GM10248 (cell line): ENCODE measurements at regions not wholly inside any gene's neighbourhood (a gene's known extent, or its start where the extent isn't known, plus 50 kb on each side); places are given as distances from the start of the nearest gene placed in this dataset.

Source experiments
- CTCF ChIA-PET: fragments of 300-600 bp; sonication (Branson Sonifier 250); formaldehyde crosslinking; extraction: SDS; loops from one replicate; lab custom pipeline; 2021; ENCODE audit warnings: antibody characterized with exemption; lab: Yijun Ruan, JAX
- POLR2A ChIA-PET: fragments of 350-650 bp; sonication (Branson Sonifier 250); formaldehyde crosslinking; extraction: SDS; loops from one replicate; lab custom pipeline; 2020; ENCODE audit warnings: antibody characterized with exemption; lab: Yijun Ruan, JAX
- DNase-seq: peaks from one replicate; pipeline ENCODE4 v3.0.0; 2012; ENCODE audit errors: extremely low spot score
- CTCF ChIP-seq: IDR thresholded peaks from 2 replicates; pipeline ENCODE4 v1.5.1; 2012; ENCODE audit warnings: mild to moderate bottlenecking, low read depth; ENCODE audit errors: extremely low read depth, missing control alignments, control extremely low read depth

GRCh38 chr13:88739195-88739594 lies 1068.0 kb downstream of the SLITRK5 start:
- no peak for TF ChIP-seq CTCF
- CTCF ChIA-PET = no interaction called here
- DNase-seq = no peak
- POLR2A ChIA-PET = no interaction called here

- POLR2A ChIA-PET = no interaction called here
- DNase-seq = no peak
- TF ChIP-seq CTCF = no peak
- CTCF ChIA-PET = no interaction called here
Measured at GRCh38 chr13:88744289-88744688, 1073.1 kb downstream of the SLITRK5 start.

- TF ChIP-seq CTCF = no peak
- CTCF ChIA-PET = no interaction called here
- POLR2A ChIA-PET = no interaction called here
Measured at GRCh38 chr13:88745011-88745410, 1073.8 kb downstream of the SLITRK5 start.

GRCh38 chr13:88752041-88752440 lies 1080.9 kb downstream of the SLITRK5 start:
- POLR2A ChIA-PET = no interaction called here
- DNase-seq = no peak
- CTCF ChIA-PET = interaction anchor here (1.7 kb wide), 1 partner anchor 28 kb away, joined by 4 read pairs; no protein-coding TSS in a partner anchor
- TF ChIP-seq CTCF = no peak

More at GRCh38 chr13:88745011-88745410, 1073.8 kb downstream of the SLITRK5 start:
- no peak for DNase-seq

GRCh38 chr13:88754141-88754540 lies 1083.0 kb downstream of the SLITRK5 start:
- ChIA-PET POLR2A (no interaction called here), CTCF (no interaction called here)
- no peak for TF ChIP-seq CTCF
- no peak for DNase-seq

GRCh38 chr13:88761145-88761544 lies 1090.0 kb downstream of the SLITRK5 start:
- TF ChIP-seq CTCF = no peak
- CTCF ChIA-PET = no interaction called here
- no peak for DNase-seq
- POLR2A ChIA-PET = no interaction called here

- no peak for TF ChIP-seq CTCF
- ChIA-PET POLR2A (no interaction called here), CTCF (no interaction called here)
- no peak for DNase-seq
Measured at GRCh38 chr13:88764103-88764502, 1092.9 kb downstream of the SLITRK5 start.
